Keratinocyte (primary cell): ENCODE measurements at regions not wholly inside any gene's neighbourhood (a gene's known extent, or its start where the extent isn't known, plus 50 kb on each side); places are given as distances from the start of the nearest gene placed in this dataset.

Experiments used
- DNase-seq: peaks from one replicate; pipeline ENCODE4 v3.0.0-alpha.2; 2011; ENCODE audit warnings: low read depth, missing footprints, low spot score
- FAIRE-seq: peaks from 2 replicates; lab custom pipeline; 2011; peaks lifted over from hg19 to GRCh38; lab: Jason Lieb, UNC
- H2AFZ ChIP-seq: 2 replicates; pipeline ENCODE4 v1.6.0; 2012; ENCODE audit warnings: low read length, control low read depth, inconsistent platforms; ENCODE audit not compliant: control insufficient read depth
- H3K27ac ChIP-seq: 2 replicates; pipeline ENCODE4 v1.5.1; 2011; ENCODE audit warnings: low read length; ENCODE audit not compliant: control insufficient read depth, insufficient read depth
- H3K27me3 ChIP-seq: 3 replicates; pipeline ENCODE4 v1.6.0; 2011; ENCODE audit warnings: low read length; ENCODE audit not compliant: control insufficient read depth, insufficient read depth; ENCODE audit errors: extremely low read depth
- H3K36me3 ChIP-seq, 2 experiments: 2 replicates in 1 of 2; 3 replicates in 1 of 2; pipeline ENCODE4 v1.5.1; 2011; ENCODE audit warnings: low read length in 2 of 2, mild to moderate bottlenecking in 1 of 2; ENCODE audit not compliant: control insufficient read depth in 2 of 2, insufficient read depth in 2 of 2; ENCODE audit errors: extremely low read depth in 1 of 2
- H3K4me1 ChIP-seq: 3 replicates; pipeline ENCODE4 v1.5.1; 2011; ENCODE audit warnings: low read length; ENCODE audit not compliant: control insufficient read depth, insufficient read depth; ENCODE audit errors: extremely low read depth
- H3K4me2 ChIP-seq: 3 replicates; pipeline ENCODE4 v1.6.0; 2011; ENCODE audit warnings: low read depth, low read length; ENCODE audit not compliant: control insufficient read depth, insufficient read depth; ENCODE audit errors: extremely low read depth
- H3K4me3 ChIP-seq, 3 experiments: fragments of 200-600 bp in 1 of 3; sonication (generic) in 1 of 3; 2 replicates in 2 of 3; 3 replicates in 1 of 3; pipeline ENCODE4 v1.5.1; 2011 to 2016; ENCODE audit warnings: low read length in 3 of 3, mild to moderate bottlenecking in 3 of 3, control low read depth in 2 of 3, inconsistent platforms in 1 of 3, low read depth in 1 of 3, mixed read lengths in 1 of 3, mixed run types in 1 of 3, moderate library complexity in 1 of 3; ENCODE audit not compliant: control insufficient read depth in 2 of 3, insufficient read depth in 2 of 3; ENCODE audit errors: extremely low read depth in 1 of 3
- H3K79me2 ChIP-seq: 2 replicates; pipeline ENCODE4 v1.6.0; 2012; ENCODE audit warnings: low read length; ENCODE audit not compliant: control insufficient read depth, insufficient read depth
- H3K9ac ChIP-seq: 3 replicates; pipeline ENCODE4 v1.6.0; 2011; ENCODE audit warnings: low read length; ENCODE audit not compliant: control insufficient read depth, insufficient read depth; ENCODE audit errors: extremely low read depth
- H3K9me1 ChIP-seq: 3 replicates; pipeline ENCODE4 v1.6.0; 2011; ENCODE audit warnings: low read length; ENCODE audit not compliant: control insufficient read depth, insufficient read depth; ENCODE audit errors: extremely low read depth
- H3K9me3 ChIP-seq: 2 replicates; pipeline ENCODE4 v1.5.1; 2012; ENCODE audit warnings: low read depth, low read length; ENCODE audit not compliant: control insufficient read depth
- H4K20me1 ChIP-seq: 3 replicates; pipeline ENCODE4 v1.6.0; 2011; ENCODE audit warnings: low read length; ENCODE audit not compliant: control insufficient read depth, insufficient read depth; ENCODE audit errors: extremely low read depth
- EZH2 ChIP-seq: IDR thresholded peaks from one replicate; pipeline ENCODE4 v1.6.1; 2012; ENCODE audit warnings: inconsistent platforms, mild to moderate bottlenecking, low read length, moderate library complexity
- dilution Hi-C: fragments of 300-500 bp; cut with MboI; formaldehyde crosslinking; loops from one replicate; pipeline ENCODE4 v1.7.0; 2020; ENCODE audit warnings: low sequenced_read_pairs; ENCODE audit not compliant: extremely low pct_ligation_motif_present
- TF ChIP-seq, protein P1 (sequence below), 3 experiments: IDR thresholded peaks in 1 of 3; conservative IDR thresholded peaks in 1 of 3; optimal IDR thresholded peaks in 1 of 3; 2 replicates in 2 of 3; 3 replicates in 1 of 3; pipeline versions ENCODE3 to v1.5.1; 2011; ENCODE audit warnings: low read length in 3 of 3, mild to moderate bottlenecking in 3 of 3, moderate library complexity in 2 of 3, control low read depth in 1 of 3, inconsistent platforms in 1 of 3; ENCODE audit not compliant: insufficient read depth in 2 of 3; ENCODE audit errors: extremely low read depth in 1 of 3

DNA sequence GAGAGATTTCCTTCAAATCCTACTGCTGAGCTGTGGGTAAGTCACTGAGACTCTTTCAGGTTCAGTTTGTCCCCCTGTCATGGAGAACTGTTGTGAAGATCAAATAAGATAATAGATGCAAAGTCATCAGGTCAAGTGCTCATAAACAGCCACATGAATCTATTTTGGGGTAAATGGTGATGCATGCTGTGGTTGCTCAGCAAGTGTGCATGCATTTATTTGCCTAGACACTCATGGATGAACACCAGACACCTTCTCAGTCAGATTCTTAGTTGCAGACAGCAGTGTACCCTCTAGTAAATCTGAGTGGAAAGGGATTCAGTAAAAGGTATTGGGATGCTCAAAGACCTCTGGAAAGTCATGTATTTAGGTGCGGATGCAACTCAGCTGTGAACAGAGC lies 168.0 kb upstream of the FOXA2 start:
- Histone ChIP-seq H3K4me1 (peaks cover 4% of the 10 kb centered on the region), H3K79me2 (no peaks in the 10 kb centered on the region), H4K20me1 (no peaks in the 10 kb centered on the region), H3K4me3 (no peak overlapping the region), H3K4me2 (no peak overlapping the region), H3K27ac (no peak overlapping the region), H3K36me3 (no peaks in the 10 kb centered on the region), H3K9ac (no peak overlapping the region), H2AFZ (no peak overlapping the region), H3K9me3 (no peaks in the 10 kb centered on the region), H3K9me1 (no peaks in the 10 kb centered on the region), H3K27me3 (no peaks in the 10 kb centered on the region)
- DNase-seq (no peak), FAIRE-seq (no peak)
- dilution Hi-C loops = no loop called here
- TF ChIP-seq, protein P1, sequence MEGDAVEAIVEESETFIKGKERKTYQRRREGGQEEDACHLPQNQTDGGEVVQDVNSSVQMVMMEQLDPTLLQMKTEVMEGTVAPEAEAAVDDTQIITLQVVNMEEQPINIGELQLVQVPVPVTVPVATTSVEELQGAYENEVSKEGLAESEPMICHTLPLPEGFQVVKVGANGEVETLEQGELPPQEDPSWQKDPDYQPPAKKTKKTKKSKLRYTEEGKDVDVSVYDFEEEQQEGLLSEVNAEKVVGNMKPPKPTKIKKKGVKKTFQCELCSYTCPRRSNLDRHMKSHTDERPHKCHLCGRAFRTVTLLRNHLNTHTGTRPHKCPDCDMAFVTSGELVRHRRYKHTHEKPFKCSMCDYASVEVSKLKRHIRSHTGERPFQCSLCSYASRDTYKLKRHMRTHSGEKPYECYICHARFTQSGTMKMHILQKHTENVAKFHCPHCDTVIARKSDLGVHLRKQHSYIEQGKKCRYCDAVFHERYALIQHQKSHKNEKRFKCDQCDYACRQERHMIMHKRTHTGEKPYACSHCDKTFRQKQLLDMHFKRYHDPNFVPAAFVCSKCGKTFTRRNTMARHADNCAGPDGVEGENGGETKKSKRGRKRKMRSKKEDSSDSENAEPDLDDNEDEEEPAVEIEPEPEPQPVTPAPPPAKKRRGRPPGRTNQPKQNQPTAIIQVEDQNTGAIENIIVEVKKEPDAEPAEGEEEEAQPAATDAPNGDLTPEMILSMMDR (optimal IDR thresholded peaks at IDR 0.05 in 1 of 3, IDR thresholded peaks at IDR 0.05 in 1 of 3, conservative IDR thresholded peaks at IDR 0.05 in 1 of 3; ENCODE audit: extremely low read depth in 1 of 3, insufficient read depth in 2 of 3, low read length in 3 of 3) = no peak

DNA sequence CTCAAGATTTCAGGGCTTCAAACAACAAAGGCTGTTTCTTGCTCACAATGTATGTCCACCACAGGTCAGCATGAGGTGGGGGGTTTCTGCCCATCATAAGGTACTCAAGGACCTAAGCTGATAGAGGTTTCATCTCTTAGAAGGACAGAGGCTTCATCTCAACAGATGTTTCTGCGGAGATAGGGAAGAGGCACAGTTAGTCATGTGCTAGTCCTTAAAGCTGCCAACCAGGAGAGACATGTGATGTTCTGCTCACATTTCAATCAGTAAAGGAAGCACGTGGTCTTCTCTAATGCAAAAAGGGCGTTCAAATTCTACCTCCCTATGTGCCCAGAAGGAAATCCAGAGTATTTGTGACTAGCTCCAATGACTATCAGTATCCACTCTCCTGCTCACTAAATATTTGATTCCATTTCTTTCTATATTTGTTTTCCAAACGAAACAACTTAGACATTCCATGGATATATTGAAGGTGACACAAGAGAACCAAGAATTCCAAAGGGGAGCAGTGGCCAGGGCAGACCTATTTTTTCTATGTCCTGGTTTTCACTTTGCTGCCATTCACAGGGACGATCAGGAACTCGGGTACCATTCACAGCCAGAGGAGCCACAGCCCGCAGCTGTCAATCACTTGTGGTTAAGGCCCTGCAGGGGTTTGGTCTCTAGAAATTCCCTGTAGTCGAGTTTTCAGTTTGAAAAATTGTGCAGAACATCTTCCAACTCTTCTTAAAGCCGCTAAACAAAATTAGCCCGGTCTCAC lies 173.2 kb upstream of the FOXA2 start:
- DNase-seq (no peak), FAIRE-seq (peak; percentile 57)
- H3K9me3 ChIP-seq = no peaks in the 10 kb centered on the region
- H3K36me3 ChIP-seq = no peaks in the 10 kb centered on the region
- H4K20me1 ChIP-seq = no peaks in the 10 kb centered on the region
- TF ChIP-seq, protein P1 (optimal IDR thresholded peaks at IDR 0.05 in 1 of 3, IDR thresholded peaks at IDR 0.05 in 1 of 3, conservative IDR thresholded peaks at IDR 0.05 in 1 of 3; ENCODE audit: extremely low read depth in 1 of 3, insufficient read depth in 2 of 3, low read length in 3 of 3) = no peak
- TF ChIP-seq EZH2 = no peak
- H3K4me3 ChIP-seq = no peak overlapping the region
- peaks cover 16% of the 10 kb centered on the region for H3K4me1 ChIP-seq
- no peaks in the 10 kb centered on the region for H3K27me3 ChIP-seq
- H3K9me1 ChIP-seq = no peaks in the 10 kb centered on the region
- H2AFZ ChIP-seq = no peak overlapping the region
- dilution Hi-C loops = no loop called here
- no peak overlapping the region for H3K4me2 ChIP-seq
- no peak overlapping the region for H3K9ac ChIP-seq
- no peaks in the 10 kb centered on the region for H3K79me2 ChIP-seq
- no peak overlapping the region for H3K27ac ChIP-seq
